Cardiac muscle cell (in vitro differentiated cells and primary cell): ENCODE measurements at regions not wholly inside any gene's neighbourhood (a gene's known extent, or its start where the extent isn't known, plus 50 kb on each side); places are given as distances from the start of the nearest gene placed in this dataset.

ENCODE experiments used
- DNase-seq, 2 donors: peaks; one replicate each; pipeline versions ENCODE4 v3.0.0 to v3.0.0-alpha.2; 2010 to 2017; ENCODE audit warnings: low read depth in 1 of 2, low spot score in 1 of 2
- H3K27ac ChIP-seq: fragments of 200-600 bp; sonication (generic); 2 replicates; pipeline ENCODE4 v1.5.1; 2016
- H3K27me3 ChIP-seq: fragments of 200-600 bp; sonication (generic); 2 replicates; pipeline ENCODE4 v1.6.0; 2016; ENCODE audit warnings: control low read depth
- H3K36me3 ChIP-seq: fragments of 200-600 bp; sonication (generic); 2 replicates; pipeline ENCODE4 v1.5.1; 2016; ENCODE audit warnings: control low read depth
- H3K4me1 ChIP-seq: fragments of 200-600 bp; sonication (generic); 2 replicates; pipeline ENCODE4 v1.8.1; 2017; ENCODE audit warnings: low read depth, mild to moderate bottlenecking, mixed run types
- H3K4me3 ChIP-seq: fragments of 200-600 bp; sonication (generic); 2 replicates; pipeline ENCODE4 v1.5.1; 2016; ENCODE audit warnings: mild to moderate bottlenecking
- H3K9me3 ChIP-seq: fragments of 200-600 bp; sonication (generic); 2 replicates; pipeline ENCODE4 v1.5.1; 2017; ENCODE audit warnings: low read depth, mild to moderate bottlenecking, control low read depth
- TF ChIP-seq, protein P1 (sequence below): IDR thresholded peaks from 2 replicates; pipeline ENCODE4 v1.5.1; 2012; ENCODE audit warnings: low read depth, mild to moderate bottlenecking, low read length

GRCh38 chr3:193805448-193805847, 212.4 kb downstream of the OPA1 start:
- TF ChIP-seq, protein P1, sequence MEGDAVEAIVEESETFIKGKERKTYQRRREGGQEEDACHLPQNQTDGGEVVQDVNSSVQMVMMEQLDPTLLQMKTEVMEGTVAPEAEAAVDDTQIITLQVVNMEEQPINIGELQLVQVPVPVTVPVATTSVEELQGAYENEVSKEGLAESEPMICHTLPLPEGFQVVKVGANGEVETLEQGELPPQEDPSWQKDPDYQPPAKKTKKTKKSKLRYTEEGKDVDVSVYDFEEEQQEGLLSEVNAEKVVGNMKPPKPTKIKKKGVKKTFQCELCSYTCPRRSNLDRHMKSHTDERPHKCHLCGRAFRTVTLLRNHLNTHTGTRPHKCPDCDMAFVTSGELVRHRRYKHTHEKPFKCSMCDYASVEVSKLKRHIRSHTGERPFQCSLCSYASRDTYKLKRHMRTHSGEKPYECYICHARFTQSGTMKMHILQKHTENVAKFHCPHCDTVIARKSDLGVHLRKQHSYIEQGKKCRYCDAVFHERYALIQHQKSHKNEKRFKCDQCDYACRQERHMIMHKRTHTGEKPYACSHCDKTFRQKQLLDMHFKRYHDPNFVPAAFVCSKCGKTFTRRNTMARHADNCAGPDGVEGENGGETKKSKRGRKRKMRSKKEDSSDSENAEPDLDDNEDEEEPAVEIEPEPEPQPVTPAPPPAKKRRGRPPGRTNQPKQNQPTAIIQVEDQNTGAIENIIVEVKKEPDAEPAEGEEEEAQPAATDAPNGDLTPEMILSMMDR = no peak
- Histone ChIP-seq H3K36me3 (no peaks in the 10 kb centered on the region), H3K4me3 (no peak overlapping the region), H3K27ac (no peak overlapping the region), H3K4me1 (no peaks in the 10 kb centered on the region), H3K27me3 (no peaks in the 10 kb centered on the region), H3K9me3 (no peaks in the 10 kb centered on the region)
- peak; percentile 46 to 95 for DNase-seq

- Histone ChIP-seq H3K27me3 (no peaks in the 10 kb centered on the region), H3K4me3 (no peak overlapping the region), H3K4me1 (no peaks in the 10 kb centered on the region), H3K27ac (no peak overlapping the region), H3K9me3 (no peaks in the 10 kb centered on the region), H3K36me3 (no peaks in the 10 kb centered on the region)
- DNase-seq = no peak
- TF ChIP-seq, protein P1 = no peak
Measured at GRCh38 chr3:193808317-193808716, 215.3 kb downstream of the OPA1 start.

- Histone ChIP-seq H3K9me3 (no peaks in the 10 kb centered on the region), H3K27me3 (no peaks in the 10 kb centered on the region), H3K4me1 (no peaks in the 10 kb centered on the region), H3K27ac (no peak overlapping the region), H3K36me3 (no peaks in the 10 kb centered on the region), H3K4me3 (no peak overlapping the region)
- TF ChIP-seq, protein P1 = no peak
- no peak for DNase-seq
Measured at GRCh38 chr3:193809106-193809505, 216.1 kb downstream of the OPA1 start.

- no peak overlapping the region for H3K27ac ChIP-seq
- no peak overlapping the region for H3K4me3 ChIP-seq
- H3K9me3 ChIP-seq = no peaks in the 10 kb centered on the region
- H3K36me3 ChIP-seq = no peaks in the 10 kb centered on the region
- TF ChIP-seq, protein P1 = no peak
- peaks cover 5% of the 10 kb centered on the region for H3K4me1 ChIP-seq
- DNase-seq = no peak
- H3K27me3 ChIP-seq = no peaks in the 10 kb centered on the region
Measured at GRCh38 chr3:193812078-193812725, 219.2 kb downstream of the OPA1 start.

- H3K4me1 ChIP-seq = peaks cover 5% of the 10 kb centered on the region
- no peak overlapping the region for H3K27ac ChIP-seq
Measured at GRCh38 chr3:193812791-193813500, 219.9 kb downstream of the OPA1 start.

More at GRCh38 chr3:193812791-193813500, 219.9 kb downstream of the OPA1 start:
- no peaks in the 10 kb centered on the region for H3K36me3 ChIP-seq
- H3K4me3 ChIP-seq = no peak overlapping the region
- H3K9me3 ChIP-seq = no peaks in the 10 kb centered on the region
- DNase-seq = no peak
- H3K27me3 ChIP-seq = no peaks in the 10 kb centered on the region
- TF ChIP-seq, protein P1 = no peak
